ENCODE measurements at regions not wholly inside any gene's neighbourhood (a gene's known extent, or its start where the extent isn't known, plus 50 kb on each side); places are given as distances from the start of the nearest gene placed in this dataset.

GRCh38 chr5:101430551-101430950, 527.5 kb upstream of the ST8SIA4 start:
- no peaks in the 10 kb centered on the region for H3K9me3 Mint-ChIP-seq
- no peaks in the 10 kb centered on the region for H3K27me3 Mint-ChIP-seq (ENCODE audit: low read depth, poor library complexity)
- no peaks in the 10 kb centered on the region for H3K36me3 Mint-ChIP-seq (ENCODE audit: low read depth)
- H3K4me1 Mint-ChIP-seq = no peaks in the 10 kb centered on the region
- no peak for DNase-seq
- no peak overlapping the region for H3K4me3 Mint-ChIP-seq
- no peak for TF ChIP-seq CTCF (IDR thresholded peaks at IDR 0.05)
- H3K27ac Mint-ChIP-seq = no peak overlapping the region

- H3K27ac Mint-ChIP-seq = no peak overlapping the region
- no peak for DNase-seq
- H3K4me1 Mint-ChIP-seq = no peaks in the 10 kb centered on the region
- H3K9me3 Mint-ChIP-seq = no peaks in the 10 kb centered on the region
- TF ChIP-seq CTCF (IDR thresholded peaks at IDR 0.05) = no peak
- H3K4me3 Mint-ChIP-seq = no peak overlapping the region
- H3K27me3 Mint-ChIP-seq (ENCODE audit: low read depth, poor library complexity) = no peaks in the 10 kb centered on the region
- no peaks in the 10 kb centered on the region for H3K36me3 Mint-ChIP-seq (ENCODE audit: low read depth)
Observed at GRCh38 chr5:101429241-101429640, 526.2 kb upstream of the ST8SIA4 start.

GRCh38 chr5:101425339-101425859, 522.3 kb upstream of the ST8SIA4 start:
- no peak for DNase-seq
- no peak overlapping the region for H3K4me3 Mint-ChIP-seq
- H3K27ac Mint-ChIP-seq = no peak overlapping the region
- H3K9me3 Mint-ChIP-seq = no peaks in the 10 kb centered on the region
- no peaks in the 10 kb centered on the region for H3K4me1 Mint-ChIP-seq
- no peak for TF ChIP-seq CTCF (IDR thresholded peaks at IDR 0.05)
- peaks cover 2% of the 10 kb centered on the region for H3K27me3 Mint-ChIP-seq (ENCODE audit: low read depth, poor library complexity)
- no peaks in the 10 kb centered on the region for H3K36me3 Mint-ChIP-seq (ENCODE audit: low read depth)

GRCh38 chr5:101424530-101425175, 521.6 kb upstream of the ST8SIA4 start:
- H3K4me3 Mint-ChIP-seq = no peak overlapping the region
- peaks cover 2% of the 10 kb centered on the region for H3K27me3 Mint-ChIP-seq (ENCODE audit: low read depth, poor library complexity)
- no peaks in the 10 kb centered on the region for H3K9me3 Mint-ChIP-seq
- no peak overlapping the region for H3K27ac Mint-ChIP-seq
- no peaks in the 10 kb centered on the region for H3K4me1 Mint-ChIP-seq
- no peak for DNase-seq
- H3K36me3 Mint-ChIP-seq (ENCODE audit: low read depth) = no peaks in the 10 kb centered on the region
- TF ChIP-seq CTCF (IDR thresholded peaks at IDR 0.05) = no peak

- peak overlapping the region; percentile 51 for H3K27ac Mint-ChIP-seq
- peaks cover 4% of the 10 kb centered on the region for H3K4me1 Mint-ChIP-seq
- peaks cover 2% of the 10 kb centered on the region for H3K9me3 Mint-ChIP-seq
- TF ChIP-seq CTCF (IDR thresholded peaks at IDR 0.05) = no peak
- no peak overlapping the region for H3K4me3 Mint-ChIP-seq
- no peaks in the 10 kb centered on the region for H3K36me3 Mint-ChIP-seq (ENCODE audit: low read depth)
- no peak for DNase-seq
- peaks cover 2% of the 10 kb centered on the region for H3K27me3 Mint-ChIP-seq (ENCODE audit: low read depth, poor library complexity)
Observed at GRCh38 chr5:101418713-101419118, 515.6 kb upstream of the ST8SIA4 start.

GRCh38 chr5:101404531-101404930, 501.4 kb upstream of the ST8SIA4 start:
- no peak for TF ChIP-seq CTCF (IDR thresholded peaks at IDR 0.05)
- Mint-ChIP-seq H3K27ac (no peak overlapping the region), H3K9me3 (peaks cover 9% of the 10 kb centered on the region)

More at GRCh38 chr5:101404531-101404930, 501.4 kb upstream of the ST8SIA4 start:
- DNase-seq = no peak
- Mint-ChIP-seq H3K36me3 (ENCODE audit: low read depth) (no peaks in the 10 kb centered on the region), H3K4me3 (no peak overlapping the region), H3K4me1 (no peaks in the 10 kb centered on the region), H3K27me3 (ENCODE audit: low read depth, poor library complexity) (no peaks in the 10 kb centered on the region)

All from nephron progenitor cell (in vitro differentiated cells).